HUES48 (cell line): ENCODE measurements at regions not wholly inside any gene's neighbourhood (a gene's known extent, or its start where the extent isn't known, plus 50 kb on each side); places are given as distances from the start of the nearest gene placed in this dataset.

ENCODE experiments used
- H3K27ac ChIP-seq: one replicate; pipeline ENCODE4 v1.7.0; 2013; ENCODE audit warnings: low read depth, low read length, inconsistent platforms
- H3K27me3 ChIP-seq: 2 replicates; pipeline ENCODE4 v1.6.1; 2013; ENCODE audit warnings: mild to moderate bottlenecking, low read length; ENCODE audit not compliant: control insufficient read depth, insufficient read depth
- H3K36me3 ChIP-seq: 2 replicates; pipeline ENCODE4 v1.6.1; 2013; ENCODE audit warnings: low read length; ENCODE audit not compliant: control insufficient read depth, insufficient read depth
- H3K4me1 ChIP-seq: 2 replicates; pipeline ENCODE4 v1.6.1; 2013; ENCODE audit warnings: mild to moderate bottlenecking, low read length; ENCODE audit not compliant: control insufficient read depth, insufficient read depth
- H3K4me3 ChIP-seq: 2 replicates; pipeline ENCODE4 v1.5.1; 2013; ENCODE audit warnings: mild to moderate bottlenecking, low read depth, low read length
- H3K9ac ChIP-seq: 2 replicates; pipeline ENCODE4 v1.6.1; 2013; ENCODE audit warnings: mild to moderate bottlenecking, low read depth, low read length, moderate library complexity
- H3K9me3 ChIP-seq: 2 replicates; pipeline ENCODE4 v1.6.1; 2013; ENCODE audit warnings: low read length; ENCODE audit not compliant: control insufficient read depth, insufficient read depth

DNA sequence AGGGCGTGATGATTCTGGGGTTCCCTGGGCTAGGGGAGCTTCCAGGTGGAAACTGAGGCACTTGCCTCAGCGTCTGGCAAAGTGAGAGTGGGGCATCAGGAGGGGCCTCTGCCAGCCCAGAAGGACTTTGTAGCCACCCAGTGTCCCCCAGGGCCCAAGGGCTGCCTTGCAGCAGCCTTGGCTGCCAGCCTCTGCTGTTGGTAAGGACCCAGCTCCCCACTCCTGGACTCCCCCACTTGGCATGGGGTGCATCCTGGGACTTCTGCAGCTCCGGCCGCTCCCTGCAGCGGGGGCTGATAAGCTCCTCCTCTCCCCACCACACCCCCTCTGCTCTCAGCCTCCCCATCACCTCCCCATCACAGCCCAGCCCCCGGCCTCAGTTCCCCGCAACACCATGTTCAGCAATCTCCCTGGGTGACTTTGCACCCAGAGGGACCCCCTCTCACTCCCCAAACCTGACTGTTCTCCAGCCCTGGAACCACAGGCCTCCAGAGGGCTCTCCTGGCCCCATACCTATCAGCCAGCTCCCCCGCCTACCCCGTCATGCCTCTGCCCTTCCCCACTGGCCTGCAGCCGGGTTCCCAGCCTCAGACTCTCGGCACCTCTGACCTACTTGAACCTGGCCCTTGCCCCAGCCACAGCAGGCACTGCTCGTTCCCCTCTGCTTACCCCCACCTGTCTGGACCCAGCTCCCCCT, 113.0 kb downstream of the CRYAA start:
- Histone ChIP-seq H3K4me1 (peaks cover 9% of the 10 kb centered on the region; the same call in 1 of the 2 replicates), H3K9me3 (no peaks in the 10 kb centered on the region), H3K27ac (no peak overlapping the region), H3K9ac (no peak overlapping the region), H3K27me3 (no peaks in the 10 kb centered on the region), H3K36me3 (no peaks in the 10 kb centered on the region), H3K4me3 (no peak overlapping the region)

GRCh38 chr21:43280949-43281633, 112.3 kb downstream of the CRYAA start:
- Histone ChIP-seq H3K9ac (no peak overlapping the region), H3K27ac (no peak overlapping the region), H3K9me3 (no peaks in the 10 kb centered on the region), H3K27me3 (no peaks in the 10 kb centered on the region), H3K4me1 (peaks cover 9% of the 10 kb centered on the region; the same call in 1 of the 2 replicates), H3K4me3 (no peak overlapping the region), H3K36me3 (no peaks in the 10 kb centered on the region)

DNA sequence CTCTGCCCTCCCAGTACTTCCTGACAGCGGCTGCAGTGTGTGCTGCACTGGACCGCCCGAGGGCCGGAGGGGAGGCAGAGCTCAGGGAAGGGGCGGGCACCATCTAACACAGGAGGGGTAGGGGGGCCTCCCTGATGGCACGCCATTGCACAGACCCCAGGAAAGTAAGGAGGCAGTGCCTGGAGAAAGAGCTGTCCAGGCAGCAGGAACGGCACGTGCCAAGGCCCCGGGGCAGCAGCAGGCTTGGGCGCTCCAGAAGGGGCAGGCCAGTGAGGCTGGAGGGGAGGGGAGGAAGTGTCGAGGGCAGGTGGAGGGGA, 110.7 kb downstream of the CRYAA start:
- no peak overlapping the region for H3K9ac ChIP-seq
- H3K4me3 ChIP-seq, result no peak overlapping the region
- peaks cover 9% of the 10 kb centered on the region; the same call in 1 of the 2 replicates for H3K4me1 ChIP-seq
- H3K27me3 ChIP-seq, result no peaks in the 10 kb centered on the region
- H3K27ac ChIP-seq, result no peak overlapping the region
- no peaks in the 10 kb centered on the region for H3K9me3 ChIP-seq
- no peaks in the 10 kb centered on the region for H3K36me3 ChIP-seq

GRCh38 chr21:43278766-43279577, 110.2 kb downstream of the CRYAA start:
- Histone ChIP-seq H3K27me3 (no peaks in the 10 kb centered on the region), H3K4me1 (peaks cover 9% of the 10 kb centered on the region; the same call in 1 of the 2 replicates), H3K27ac (no peak overlapping the region), H3K9me3 (no peaks in the 10 kb centered on the region), H3K9ac (no peak overlapping the region), H3K4me3 (no peak overlapping the region), H3K36me3 (no peaks in the 10 kb centered on the region)

DNA sequence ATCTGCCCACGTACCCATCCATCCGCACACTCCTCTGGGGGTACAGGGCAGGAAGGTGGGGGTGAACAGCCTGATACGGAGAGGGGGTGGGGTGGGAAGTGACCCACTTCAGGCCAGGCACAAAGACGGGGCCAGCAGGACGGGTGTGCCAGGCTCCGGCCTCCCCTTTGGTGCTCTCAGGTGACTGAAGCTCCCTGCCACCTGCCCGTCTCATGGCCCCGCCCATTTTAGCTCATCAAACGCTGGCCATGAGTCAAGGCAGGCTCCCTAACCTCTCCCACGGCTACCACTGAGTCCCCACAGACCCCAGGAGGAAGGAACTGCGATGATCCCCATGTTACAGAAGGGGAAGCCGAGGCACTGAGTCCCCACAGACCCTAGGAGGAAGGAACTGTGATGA, 109.6 kb downstream of the CRYAA start:
- H3K9ac ChIP-seq, result no peak overlapping the region
- H3K36me3 ChIP-seq, result no peaks in the 10 kb centered on the region
- no peaks in the 10 kb centered on the region for H3K9me3 ChIP-seq
- peaks cover 9% of the 10 kb centered on the region; the same call in 1 of the 2 replicates for H3K4me1 ChIP-seq
- no peak overlapping the region for H3K27ac ChIP-seq
- no peaks in the 10 kb centered on the region for H3K27me3 ChIP-seq
- no peak overlapping the region for H3K4me3 ChIP-seq

DNA sequence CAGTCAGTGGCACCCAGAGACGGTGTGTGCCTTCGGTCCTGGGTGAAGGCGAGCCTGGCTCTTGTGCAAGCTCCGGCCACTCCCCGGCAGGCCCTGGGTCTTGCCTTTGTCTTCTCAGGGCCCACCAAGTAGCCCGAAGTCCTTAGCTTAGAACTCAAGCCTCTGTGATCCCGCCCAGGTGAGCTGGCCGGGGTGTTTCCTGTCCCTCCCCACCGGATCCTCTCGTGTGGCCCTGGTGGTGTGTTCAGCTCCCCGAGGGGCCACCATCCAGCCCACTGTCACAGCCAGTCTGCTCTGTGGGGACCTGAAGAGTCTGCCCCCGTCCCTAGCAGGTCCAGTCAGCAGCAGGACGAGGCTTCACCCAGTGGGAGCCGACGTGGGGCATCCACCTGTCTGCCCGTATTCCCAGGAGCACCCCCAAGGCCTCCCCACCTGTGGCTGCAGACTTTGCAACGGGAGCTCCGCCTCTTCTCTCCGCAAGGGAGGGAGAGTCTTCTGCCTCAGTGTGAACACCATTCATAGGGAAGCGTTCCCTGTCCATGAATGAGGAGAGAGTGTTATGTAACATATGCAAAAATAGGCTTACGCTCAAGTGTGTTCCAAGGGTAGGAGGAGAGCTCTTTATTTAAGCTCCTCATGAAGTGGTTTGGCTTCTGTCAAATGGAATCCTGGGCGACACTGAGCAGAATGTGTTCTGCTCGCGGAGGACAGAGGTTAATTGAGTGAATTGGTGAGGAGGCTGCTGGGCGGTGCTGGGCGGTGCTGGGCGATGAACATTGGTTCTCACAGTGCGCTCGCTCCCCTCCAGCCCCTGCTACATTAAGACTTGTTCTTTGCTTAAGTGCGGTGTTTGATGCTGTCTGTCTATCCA, 108.9 kb downstream of the CRYAA start:
- Histone ChIP-seq H3K9ac (no peak overlapping the region), H3K4me1 (peaks cover 9% of the 10 kb centered on the region; the same call in 1 of the 2 replicates), H3K9me3 (no peaks in the 10 kb centered on the region), H3K36me3 (no peaks in the 10 kb centered on the region), H3K4me3 (no peak overlapping the region), H3K27me3 (no peaks in the 10 kb centered on the region), H3K27ac (no peak overlapping the region)

DNA sequence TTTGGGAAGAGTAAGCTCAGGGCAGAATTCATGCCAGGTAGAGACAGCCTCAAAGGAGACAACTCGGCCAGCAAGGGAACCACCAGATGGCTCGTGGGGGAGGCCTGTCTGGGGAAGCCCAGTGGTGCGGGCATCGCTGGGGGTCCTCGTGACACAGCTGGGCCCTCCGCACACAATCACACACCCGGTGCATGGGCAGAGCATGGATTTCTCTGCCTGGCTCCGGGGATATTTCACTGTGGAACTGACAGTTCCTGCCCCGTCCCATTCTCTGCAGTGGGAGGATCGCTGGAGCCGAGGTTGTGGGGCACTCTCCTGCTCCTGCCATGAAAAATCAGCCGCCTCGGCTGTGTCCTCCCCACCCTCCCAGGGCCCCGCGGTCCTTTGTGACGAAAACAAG, 108.0 kb downstream of the CRYAA start:
- no peak overlapping the region for H3K4me3 ChIP-seq

GRCh38 chr21:43275421-43276211, 106.8 kb downstream of the CRYAA start:
- Histone ChIP-seq H3K27me3 (no peaks in the 10 kb centered on the region), H3K36me3 (no peaks in the 10 kb centered on the region), H3K9me3 (no peaks in the 10 kb centered on the region), H3K4me1 (peaks cover 9% of the 10 kb centered on the region; the same call in 1 of the 2 replicates), H3K27ac (no peak overlapping the region), H3K9ac (no peak overlapping the region), H3K4me3 (no peak overlapping the region)

More for the DNA sequence above, 108.0 kb downstream of the CRYAA start:
- H3K9me3 ChIP-seq, result no peaks in the 10 kb centered on the region
- H3K36me3 ChIP-seq, result no peaks in the 10 kb centered on the region
- H3K4me1 ChIP-seq, result peaks cover 9% of the 10 kb centered on the region; the same call in 1 of the 2 replicates
- H3K9ac ChIP-seq, result no peak overlapping the region
- H3K27ac ChIP-seq, result no peak overlapping the region
- no peaks in the 10 kb centered on the region for H3K27me3 ChIP-seq

DNA sequence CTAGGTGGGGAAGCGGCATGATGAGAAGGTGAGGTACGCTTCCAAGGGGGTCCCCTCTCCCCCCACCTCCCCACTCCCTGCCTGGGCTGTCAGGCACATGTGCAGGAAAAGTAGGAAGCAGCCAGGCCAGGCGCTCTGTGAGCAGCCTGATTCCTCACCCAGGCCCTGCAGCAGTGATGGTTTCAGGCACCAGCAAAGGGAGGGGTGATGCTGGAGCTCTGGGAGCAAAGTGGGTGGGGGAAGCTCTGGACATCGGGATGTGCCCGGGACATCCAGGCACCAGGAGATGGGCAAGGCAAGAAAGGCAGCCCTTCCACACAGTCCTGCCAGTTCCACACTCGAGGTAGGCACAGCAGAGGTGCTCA, 106.1 kb downstream of the CRYAA start:
- no peaks in the 10 kb centered on the region for H3K36me3 ChIP-seq
- no peaks in the 10 kb centered on the region for H3K27me3 ChIP-seq
- H3K4me3 ChIP-seq, result no peak overlapping the region
- no peak overlapping the region for H3K9ac ChIP-seq
- H3K27ac ChIP-seq, result no peak overlapping the region
- no peaks in the 10 kb centered on the region for H3K9me3 ChIP-seq
- H3K4me1 ChIP-seq, result peaks cover 9% of the 10 kb centered on the region; the same call in 1 of the 2 replicates
